HepG2 (cell line): ENCODE measurements at regions not wholly inside any gene's neighbourhood (a gene's known extent, or its start where the extent isn't known, plus 50 kb on each side); places are given as distances from the start of the nearest gene placed in this dataset.

ENCODE experiments used
- ATAC-seq: fragments of 200-7000 bp; cut with Tn5 transposase; 3 replicates; pipeline ENCODE4 v1.9.1; 2020; ENCODE audit warnings: mild to moderate bottlenecking, moderate library complexity
- BruUV-seq: library from RNA; stranded (reverse); fragments of 400-500 nt; replicated peaks from 2 replicates; lab custom pipeline; 2021; lab: Mats Ljungman, UMichigan
- CTCF ChIA-PET: fragments of 300-600 bp; formaldehyde crosslinking; extraction: SDS; loops from one replicate; lab custom pipeline; 2021; ENCODE audit warnings: low total read pairs, inconsistent platforms, low intra/inter-chr PET ratio; lab: Yijun Ruan, JAX
- POLR2A ChIA-PET: fragments of 350-600 bp; sonication (Branson Sonifier 250); formaldehyde crosslinking; loops from one replicate; lab custom pipeline; 2020; ENCODE audit warnings: antibody characterized with exemption, inconsistent platforms; lab: Yijun Ruan, JAX
- DNase-seq: peaks from one replicate; pipeline ENCODE4 v3.0.0-alpha.2; 2015; ENCODE audit warnings: low spot score
- FAIRE-seq: peaks from 3 replicates; lab custom pipeline; 2011; peaks lifted over from hg19 to GRCh38; lab: Jason Lieb, UNC
- H2AFZ ChIP-seq: one replicate; pipeline ENCODE4 v1.6.1; 2011; ENCODE audit warnings: low read length, inconsistent platforms
- H3K27ac ChIP-seq: fragments of 300-600 bp; 3 replicates; pipeline ENCODE4 v1.8.0; 2011; ENCODE audit warnings: mixed run types, mild to moderate bottlenecking, mixed read lengths, low read length, inconsistent platforms; ENCODE audit not compliant: insufficient read depth; ENCODE audit errors: extremely low read length
- H3K27me3 ChIP-seq, 2 experiments: fragments of 200-600 bp in 1 of 2; 2 replicates in 1 of 2; 3 replicates in 1 of 2; pipeline versions ENCODE4 v1.6.0 to v1.8.0; 2011; ENCODE audit warnings: low read length in 2 of 2, mild to moderate bottlenecking in 2 of 2, moderate library complexity in 2 of 2, inconsistent platforms in 1 of 2; ENCODE audit not compliant: insufficient read depth in 2 of 2, control insufficient read depth in 1 of 2
- H3K36me3 ChIP-seq, 2 experiments: fragments of 200-600 bp in 1 of 2; replicated peaks in 1 of 2; 2 replicates in 1 of 2; 3 replicates in 1 of 2; pipeline versions ENCODE4 v1.5.1 to v1.8.0; 2011; ENCODE audit warnings: low read length in 2 of 2, inconsistent platforms in 1 of 2; ENCODE audit not compliant: insufficient read depth in 2 of 2, control insufficient read depth in 1 of 2
- H3K4me1 ChIP-seq: 2 replicates; pipeline ENCODE4 v1.5.1; 2012; ENCODE audit warnings: low read length, inconsistent platforms; ENCODE audit not compliant: insufficient read depth
- H3K4me2 ChIP-seq: 2 replicates; pipeline ENCODE4 v1.6.0; 2011; ENCODE audit warnings: low read depth, low read length, inconsistent platforms
- H3K4me3 ChIP-seq, 3 experiments: fragments of 200-600 bp in 1 of 3; sonication (generic), shearing (Covaris generic) in 1 of 3; replicated peaks in 1 of 3; 2 replicates each; pipeline ENCODE4 v1.5.1; 2011 to 2016; ENCODE audit warnings: low read length in 3 of 3, inconsistent platforms in 2 of 3, low read depth in 2 of 3, mild to moderate bottlenecking in 2 of 3, control low read depth in 1 of 3, mixed read lengths in 1 of 3; ENCODE audit not compliant: insufficient read depth in 1 of 3
- H3K79me2 ChIP-seq: one replicate; pipeline ENCODE4 v1.6.1; 2011; ENCODE audit warnings: low read length, inconsistent platforms; ENCODE audit not compliant: insufficient read depth
- H3K9ac ChIP-seq: 2 replicates; pipeline ENCODE4 v1.6.0; 2011; ENCODE audit warnings: mild to moderate bottlenecking, low read depth, low read length, inconsistent platforms; ENCODE audit not compliant: insufficient read depth
- H3K9me3 ChIP-seq: 2 replicates; pipeline ENCODE4 v1.5.1; 2012; ENCODE audit warnings: mild to moderate bottlenecking, low read length
- H4K20me1 ChIP-seq: 2 replicates; pipeline ENCODE4 v1.6.0; 2011; ENCODE audit warnings: inconsistent platforms, mild to moderate bottlenecking, low read length, moderate library complexity; ENCODE audit not compliant: insufficient read depth
- ARID4A ChIP-seq: sonication (generic); formaldehyde crosslinking; IDR thresholded peaks from 2 replicates; pipeline ENCODE4 v1.5.0; 2020; ENCODE audit warnings: mild to moderate bottlenecking, missing genetic modification reagents, borderline replicate concordance
- CREB3 ChIP-seq: sonication (generic); formaldehyde crosslinking; IDR thresholded peaks from 2 replicates; pipeline ENCODE4 v1.5.0; 2020; ENCODE audit warnings: missing genetic modification reagents
- DMTF1 ChIP-seq: sonication (generic); formaldehyde crosslinking; IDR thresholded peaks from 2 replicates; pipeline ENCODE4 v1.4.0; 2020; ENCODE audit warnings: mild to moderate bottlenecking, missing genetic modification reagents
- IRF9 ChIP-seq: sonication (generic); formaldehyde crosslinking; IDR thresholded peaks from 2 replicates; pipeline ENCODE4 v1.8.0; 2022; ENCODE audit warnings: missing genetic modification reagents, mild to moderate bottlenecking, borderline replicate concordance
- NFE2L2 ChIP-seq: fragments of 150-350 bp; IDR thresholded peaks from 2 replicates; pipeline ENCODE4 v1.6.1; 2014; ENCODE audit warnings: low read length
- NR0B2 ChIP-seq: sonication (generic); formaldehyde crosslinking; IDR thresholded peaks from 2 replicates; pipeline ENCODE4 v1.4.0; 2020; ENCODE audit warnings: mild to moderate bottlenecking, missing genetic modification reagents
- ZBTB34 ChIP-seq: sonication (generic); formaldehyde crosslinking; IDR thresholded peaks from 2 replicates; pipeline ENCODE4 v1.8.0; 2022; ENCODE audit warnings: mild to moderate bottlenecking, missing genetic modification reagents
- ZNF672 ChIP-seq: sonication (generic); formaldehyde crosslinking; IDR thresholded peaks from 2 replicates; pipeline ENCODE4 v1.8.1; 2022; ENCODE audit warnings: missing genetic modification reagents
- WGBS: methylation state at CpG from one replicate; pipeline ENCODE4 v1.1.6; 2017; ENCODE audit warnings: low lambda C conversion rate; 5-methylcytosine and 5-hydroxymethylcytosine counted together
- in situ Hi-C: cut with HindIII; loops from 2 replicates; pipeline ENCODE4 v1.10.0; 2017; ENCODE audit warnings: low pct_unique_long_range_greater_than_20kb; ENCODE audit not compliant: extremely low pct_ligation_motif_present
- intact Hi-C: fragments of 100-400 bp; cut with micrococcal nuclease; formaldehyde crosslinking; loops from one replicate; pipeline ENCODE4 v1.10.0; 2022; ENCODE audit not compliant: unreplicated experiment

- TF ChIP-seq IRF9 (CRISPR knock-in tag), result no peak
- no peak for TF ChIP-seq ARID4A (CRISPR knock-in tag)
- no peak for TF ChIP-seq NR0B2 (CRISPR knock-in tag)
Observed at GRCh38 chr1:215290018-215290417, 207.5 kb downstream of the KCNK2 start (continued).

GRCh38 chr1:215292932-215293331 is 210.4 kb downstream of the KCNK2 start:
- TF ChIP-seq ZNF672 (CRISPR knock-in tag) (no peak), NFE2L2 (no peak), ZBTB34 (CRISPR knock-in tag) (no peak), DMTF1 (CRISPR knock-in tag) (no peak), CREB3 (CRISPR knock-in tag) (no peak)
- ChIA-PET POLR2A (no interaction called here), CTCF (no interaction called here)
- H4K20me1 ChIP-seq, result no peaks in the 10 kb centered on the region
- no peak overlapping the region for H3K27ac ChIP-seq
- H3K79me2 ChIP-seq, result no peaks in the 10 kb centered on the region
- no peak overlapping the region for H3K9ac ChIP-seq
- H3K9me3 ChIP-seq, result peaks cover 18% of the 10 kb centered on the region
- BruUV-seq, result no TSS peak
- intact Hi-C loops, result no loop called here
- no peak overlapping the region for H3K4me3 ChIP-seq
- no peak for FAIRE-seq
- H3K4me1 ChIP-seq, result no peaks in the 10 kb centered on the region
- H3K36me3 ChIP-seq, result no peaks in the 10 kb centered on the region
- no peak overlapping the region for H2AFZ ChIP-seq
- WGBS, result 8% methylated on average over 1 of the region's 1 CpG
- no peak overlapping the region for H3K4me2 ChIP-seq
- no peak for DNase-seq
- no peaks in the 10 kb centered on the region for H3K27me3 ChIP-seq
- ATAC-seq, result no peak
- in situ Hi-C loops, result no loop called here
